Stomach (tissue), 4 donors: ENCODE measurements at regions not wholly inside any gene's neighbourhood (a gene's known extent, or its start where the extent isn't known, plus 50 kb on each side); places are given as distances from the start of the nearest gene placed in this dataset.

Experiments
- CTCF ChIP-seq, 7 experiments: fragments of 450-650 bp in 4 of 7; fragments of 200-600 bp in 3 of 7; sonication (generic) in 3 of 7; IDR thresholded peaks; one replicate each; pipeline ENCODE4 v1.5.1; 2016 to 2019; ENCODE audit warnings: antibody characterized with exemption in 7 of 7, control low read depth in 2 of 7, mild to moderate bottlenecking in 1 of 7
- EP300 ChIP-seq: sonication (generic); formaldehyde crosslinking; IDR thresholded peaks from one replicate; pipeline ENCODE4 v1.6.1; 2017; ENCODE audit warnings: antibody characterized with exemption
- POLR2A ChIP-seq, 4 donors: fragments of 450-650 bp; IDR thresholded peaks; one replicate each; pipeline ENCODE4 v1.6.1; 2016; ENCODE audit warnings: antibody characterized with exemption in 4 of 4, control low read depth in 2 of 4, mild to moderate bottlenecking in 1 of 4, moderate library complexity in 1 of 4
- POLR2AphosphoS5 ChIP-seq, 3 donors: sonication (generic); formaldehyde crosslinking; IDR thresholded peaks; one replicate each; pipeline ENCODE4 v1.6.1; 2016; ENCODE audit warnings: antibody characterized with exemption in 3 of 3

DNA sequence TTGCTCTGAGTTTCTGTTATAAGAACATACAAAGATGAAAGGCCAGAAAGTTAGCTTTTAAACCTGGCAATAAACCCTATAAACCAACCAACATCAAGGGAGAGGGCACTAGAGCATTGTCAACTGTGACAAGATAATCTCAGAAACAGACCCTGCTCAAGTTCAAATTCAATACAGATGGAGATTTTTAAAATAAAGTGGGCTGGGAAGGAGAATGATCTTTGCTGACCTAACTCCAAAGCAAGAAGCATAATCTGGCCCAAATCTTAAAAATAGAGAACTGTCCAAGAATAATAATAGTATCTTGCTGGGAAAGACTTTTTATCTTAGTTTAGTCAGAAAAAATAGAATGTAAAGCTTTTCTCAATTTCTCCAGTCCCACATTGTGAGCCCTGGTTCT is 485.5 kb downstream of the DISC1 start:
- no peak for TF ChIP-seq POLR2AphosphoS5 (IDR thresholded peaks at IDR 0.05)
- TF ChIP-seq CTCF (IDR thresholded peaks at IDR 0.05), result no peak
- no peak for TF ChIP-seq POLR2A (IDR thresholded peaks at IDR 0.05)
- no peak for TF ChIP-seq EP300
